ENCODE measurements at regions not wholly inside any gene's neighbourhood (a gene's known extent, or its start where the extent isn't known, plus 50 kb on each side); places are given as distances from the start of the nearest gene placed in this dataset.

DNA sequence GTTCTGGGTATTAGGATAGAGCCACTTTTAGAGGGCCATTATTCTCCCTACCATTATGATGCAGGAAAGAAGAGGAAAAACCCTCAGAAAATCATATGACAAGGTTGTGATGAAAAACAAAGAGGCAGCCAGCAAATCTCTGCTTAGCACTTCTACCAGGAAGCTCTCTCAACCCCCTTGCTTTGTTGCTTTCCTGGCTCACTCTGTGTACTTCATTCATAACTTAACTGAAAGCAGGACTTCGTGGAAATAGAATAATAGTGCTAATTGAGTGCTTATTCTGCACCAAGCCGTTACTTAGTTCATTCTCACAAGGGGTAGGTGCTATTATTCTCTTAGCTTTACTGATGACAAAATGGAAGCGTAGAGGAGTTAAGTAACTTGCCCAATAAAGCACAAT lies 354.1 kb downstream of the HRH4 start:
- TF ChIP-seq ZFX (IDR thresholded peaks at IDR 0.05; ENCODE audit: borderline replicate concordance): no peak
- TF ChIP-seq, protein P1, sequence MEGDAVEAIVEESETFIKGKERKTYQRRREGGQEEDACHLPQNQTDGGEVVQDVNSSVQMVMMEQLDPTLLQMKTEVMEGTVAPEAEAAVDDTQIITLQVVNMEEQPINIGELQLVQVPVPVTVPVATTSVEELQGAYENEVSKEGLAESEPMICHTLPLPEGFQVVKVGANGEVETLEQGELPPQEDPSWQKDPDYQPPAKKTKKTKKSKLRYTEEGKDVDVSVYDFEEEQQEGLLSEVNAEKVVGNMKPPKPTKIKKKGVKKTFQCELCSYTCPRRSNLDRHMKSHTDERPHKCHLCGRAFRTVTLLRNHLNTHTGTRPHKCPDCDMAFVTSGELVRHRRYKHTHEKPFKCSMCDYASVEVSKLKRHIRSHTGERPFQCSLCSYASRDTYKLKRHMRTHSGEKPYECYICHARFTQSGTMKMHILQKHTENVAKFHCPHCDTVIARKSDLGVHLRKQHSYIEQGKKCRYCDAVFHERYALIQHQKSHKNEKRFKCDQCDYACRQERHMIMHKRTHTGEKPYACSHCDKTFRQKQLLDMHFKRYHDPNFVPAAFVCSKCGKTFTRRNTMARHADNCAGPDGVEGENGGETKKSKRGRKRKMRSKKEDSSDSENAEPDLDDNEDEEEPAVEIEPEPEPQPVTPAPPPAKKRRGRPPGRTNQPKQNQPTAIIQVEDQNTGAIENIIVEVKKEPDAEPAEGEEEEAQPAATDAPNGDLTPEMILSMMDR (IDR thresholded peaks at IDR 0.05): no peak
- H3K27ac ChIP-seq: no peak overlapping the region

DNA sequence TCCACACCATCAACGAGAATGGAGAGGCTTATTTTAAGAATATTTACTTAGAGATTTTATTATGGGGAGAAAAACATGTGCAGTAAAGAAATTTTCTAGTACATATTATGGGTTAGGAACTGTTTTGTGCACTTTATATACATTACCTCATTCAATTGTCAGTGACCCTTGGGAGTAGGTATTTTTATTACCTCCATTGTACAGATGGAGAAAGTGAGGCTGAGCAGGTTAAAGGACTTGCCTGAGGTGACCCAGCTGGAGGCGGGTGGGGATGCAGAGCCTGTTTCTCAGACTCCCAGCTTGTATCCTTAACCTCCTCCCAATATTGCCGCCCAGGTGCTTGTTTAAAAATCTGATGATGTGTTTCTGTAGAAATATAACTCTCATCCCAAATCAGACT lies 356.7 kb downstream of the HRH4 start:
- no peak overlapping the region for H3K27ac ChIP-seq
- TF ChIP-seq, protein P1 (IDR thresholded peaks at IDR 0.05): no peak
- no peak for TF ChIP-seq ZFX (IDR thresholded peaks at IDR 0.05; ENCODE audit: borderline replicate concordance)

DNA sequence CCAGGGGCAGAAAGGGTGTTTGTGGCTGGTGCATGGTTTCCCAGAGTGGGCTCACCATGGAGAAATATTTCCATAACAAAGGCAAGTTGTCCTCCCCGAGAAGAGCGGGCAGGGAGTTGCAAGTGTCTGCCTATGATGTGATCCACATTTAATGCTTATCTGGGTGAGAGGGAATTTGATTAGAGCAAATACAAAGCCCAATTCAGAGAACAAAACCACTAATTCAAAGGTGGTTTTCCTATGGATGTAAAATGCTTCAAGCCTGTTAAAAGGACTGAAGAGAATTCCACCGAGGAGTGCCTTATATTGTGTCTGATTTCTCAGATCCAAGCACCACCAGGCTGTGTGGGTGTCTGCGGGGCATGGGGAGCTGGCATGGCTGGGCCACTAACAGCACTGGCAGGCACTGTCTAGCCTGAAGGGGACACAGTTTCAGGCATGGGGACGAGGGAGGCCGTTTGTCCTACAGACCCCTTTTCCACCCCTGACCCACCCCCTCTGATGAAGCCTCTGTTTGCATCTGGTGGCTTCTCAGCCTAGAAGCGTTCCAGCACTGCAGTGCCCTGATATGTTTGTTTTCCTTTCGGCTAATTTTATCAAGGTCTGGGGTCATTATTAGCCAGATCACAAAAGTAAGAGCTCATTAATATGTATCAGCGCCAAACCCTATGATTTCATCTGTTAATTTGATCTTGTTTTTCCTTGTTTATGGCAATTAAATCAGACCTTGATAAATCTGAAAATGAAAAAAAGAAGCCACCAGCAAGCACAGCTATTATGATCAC lies 357.3 kb downstream of the HRH4 start:
- TF ChIP-seq ZFX (IDR thresholded peaks at IDR 0.05; ENCODE audit: borderline replicate concordance): no peak
- TF ChIP-seq, protein P1 (IDR thresholded peaks at IDR 0.05): no peak
- H3K27ac ChIP-seq: no peak overlapping the region

DNA sequence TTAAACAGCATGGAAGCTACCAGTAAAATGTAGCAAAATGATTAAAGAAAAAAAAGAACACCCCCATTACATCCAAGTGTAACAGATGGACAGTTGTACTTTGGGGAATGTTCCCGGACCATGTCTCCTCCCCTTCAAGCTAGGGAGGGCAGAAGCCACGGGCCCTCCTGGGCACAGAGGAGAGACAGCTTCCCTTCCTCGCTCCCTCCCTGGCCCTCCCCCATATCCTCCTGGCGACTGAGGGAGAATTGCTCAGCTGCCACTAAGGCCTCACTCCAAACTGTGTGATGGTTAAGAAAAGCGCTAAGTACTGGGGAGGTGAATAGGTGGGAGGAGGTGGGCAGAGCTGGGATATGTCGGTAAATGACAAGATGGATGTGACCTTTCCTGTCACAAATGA lies 358.0 kb downstream of the HRH4 start:
- TF ChIP-seq, protein P1 (IDR thresholded peaks at IDR 0.05): no peak
- no peak for TF ChIP-seq ZFX (IDR thresholded peaks at IDR 0.05; ENCODE audit: borderline replicate concordance)
- H3K27ac ChIP-seq: no peak overlapping the region

DNA sequence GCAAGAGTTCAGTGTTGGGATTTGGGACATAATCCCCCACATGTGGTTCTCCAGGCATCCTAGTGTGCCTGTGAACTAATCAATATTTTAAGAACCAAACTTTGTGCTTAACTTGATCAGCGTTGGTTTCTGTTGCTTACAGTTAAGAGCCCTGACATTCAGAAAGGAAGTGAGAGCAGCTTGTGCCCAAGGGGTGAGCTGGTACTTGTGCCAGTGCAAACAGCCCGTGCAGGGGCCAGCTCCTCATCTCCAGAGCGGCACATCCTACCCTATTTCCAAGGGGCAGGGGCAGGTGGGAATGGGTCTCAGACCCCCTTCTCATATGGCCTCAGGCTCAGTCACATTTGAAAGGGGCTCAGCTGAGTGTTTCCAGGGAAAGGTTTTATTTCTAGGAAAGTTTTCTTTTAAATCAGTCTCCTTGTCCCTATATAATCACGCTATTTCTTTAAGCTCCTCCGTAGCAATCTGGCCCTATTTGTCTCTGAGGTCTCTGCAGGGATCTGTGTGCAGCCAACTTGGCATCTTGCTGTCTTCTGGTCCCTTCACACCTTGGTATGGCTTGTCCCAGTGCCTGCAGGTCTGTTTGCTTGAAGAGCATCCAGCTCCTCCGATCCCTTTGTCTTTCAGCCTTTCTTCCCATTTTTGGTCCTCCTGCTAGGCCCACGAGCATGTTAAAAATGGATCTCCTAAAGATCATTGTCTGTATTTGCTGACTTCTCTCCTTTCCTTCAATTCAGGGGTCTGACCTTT lies 358.9 kb downstream of the HRH4 start:
- TF ChIP-seq ZFX (IDR thresholded peaks at IDR 0.05; ENCODE audit: borderline replicate concordance): no peak
- TF ChIP-seq, protein P1 (IDR thresholded peaks at IDR 0.05): no peak
- H3K27ac ChIP-seq: no peak overlapping the region

DNA sequence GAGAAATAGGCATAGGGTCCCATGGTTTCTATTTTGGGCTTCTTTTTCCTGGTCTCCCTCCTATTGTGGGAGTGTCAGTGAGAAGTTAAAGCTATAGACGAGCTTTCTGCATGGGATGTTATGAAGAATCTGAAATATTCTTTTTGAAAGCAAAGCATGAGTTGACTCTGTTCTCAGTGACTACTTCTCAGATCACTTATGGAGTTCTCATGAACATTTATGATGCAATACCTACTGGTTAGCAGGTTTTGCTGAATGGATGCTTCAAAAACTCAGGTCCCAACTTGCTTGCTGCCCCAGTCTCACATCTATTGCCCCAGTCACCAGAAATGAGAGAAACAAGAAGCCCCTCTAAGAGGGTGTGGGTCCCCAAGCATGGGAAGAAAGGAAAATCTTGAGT lies 365.0 kb downstream of the HRH4 start:
- no peak for TF ChIP-seq ZFX (IDR thresholded peaks at IDR 0.05; ENCODE audit: borderline replicate concordance)
- TF ChIP-seq, protein P1 (IDR thresholded peaks at IDR 0.05): no peak
- H3K27ac ChIP-seq: no peak overlapping the region

DNA sequence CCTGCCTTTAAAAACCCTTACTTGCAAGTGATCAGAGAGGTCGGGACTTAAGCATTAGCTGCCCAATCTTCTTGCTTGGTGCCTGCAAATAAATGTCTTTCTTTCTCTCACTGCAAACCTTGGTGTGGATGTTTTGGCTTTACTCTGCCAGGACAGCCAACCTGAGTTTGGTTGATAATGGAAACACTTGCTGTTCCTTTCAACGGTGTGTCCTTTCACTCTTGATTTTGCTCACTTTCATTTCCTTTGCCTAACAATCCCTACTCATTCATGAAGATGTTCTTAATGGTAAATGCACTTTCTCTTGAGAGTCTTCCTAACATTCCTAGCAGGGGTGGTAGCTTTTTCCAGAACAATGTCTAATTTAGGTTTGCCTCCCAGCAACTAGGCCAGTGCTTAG lies 366.2 kb downstream of the HRH4 start:
- no peak for TF ChIP-seq ZFX (IDR thresholded peaks at IDR 0.05; ENCODE audit: borderline replicate concordance)
- no peak overlapping the region for H3K27ac ChIP-seq

Data from 22Rv1 (cell line).